ENCODE measurements at regions not wholly inside any gene's neighbourhood (a gene's known extent, or its start where the extent isn't known, plus 50 kb on each side); places are given as distances from the start of the nearest gene placed in this dataset.

DNA sequence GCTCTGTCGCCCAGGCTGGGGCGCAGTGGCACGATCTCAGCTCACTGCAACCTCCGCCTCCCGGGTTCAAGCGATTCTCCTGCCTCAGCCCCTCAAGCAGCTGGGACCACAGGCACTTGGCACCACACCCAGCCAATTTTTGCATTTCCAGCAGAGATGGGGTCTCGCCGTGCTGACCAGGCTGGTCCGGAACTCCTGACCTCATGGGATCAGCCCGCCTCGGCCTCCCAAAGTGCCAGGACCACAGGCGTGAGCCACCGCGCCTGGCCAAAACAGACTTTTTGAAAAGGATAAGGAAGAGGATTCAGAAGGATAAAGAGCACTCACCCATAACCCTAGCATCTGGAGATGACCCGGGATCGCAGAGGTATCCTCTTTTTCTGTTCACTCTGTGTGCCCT is 224.5 kb upstream of the AGTR2 start:
- H3K27me3 ChIP-seq (ENCODE audit: control insufficient read depth, insufficient read depth, low read length) = peaks cover 5% of the 10 kb centered on the region; the same call in 1 of the 2 replicates
- H3K4me3 ChIP-seq (ENCODE audit: low read depth, low read length) = no peak overlapping the region
- H3K27ac ChIP-seq (ENCODE audit: low read depth, low read length) = no peak overlapping the region
- peaks cover 58% of the 10 kb centered on the region for H3K36me3 ChIP-seq (ENCODE audit: control insufficient read depth, insufficient read depth, low read length)
- H3K9me3 ChIP-seq (ENCODE audit: control insufficient read depth, insufficient read depth, low read depth, low read length) = peaks cover 5% of the 10 kb centered on the region
- H3K4me1 ChIP-seq (ENCODE audit: control insufficient read depth, insufficient read depth, low read length) = peaks cover 4% of the 10 kb centered on the region; the same call in 1 of the 2 replicates
- H3K9ac ChIP-seq (ENCODE audit: low read length) = no peak overlapping the region

DNA sequence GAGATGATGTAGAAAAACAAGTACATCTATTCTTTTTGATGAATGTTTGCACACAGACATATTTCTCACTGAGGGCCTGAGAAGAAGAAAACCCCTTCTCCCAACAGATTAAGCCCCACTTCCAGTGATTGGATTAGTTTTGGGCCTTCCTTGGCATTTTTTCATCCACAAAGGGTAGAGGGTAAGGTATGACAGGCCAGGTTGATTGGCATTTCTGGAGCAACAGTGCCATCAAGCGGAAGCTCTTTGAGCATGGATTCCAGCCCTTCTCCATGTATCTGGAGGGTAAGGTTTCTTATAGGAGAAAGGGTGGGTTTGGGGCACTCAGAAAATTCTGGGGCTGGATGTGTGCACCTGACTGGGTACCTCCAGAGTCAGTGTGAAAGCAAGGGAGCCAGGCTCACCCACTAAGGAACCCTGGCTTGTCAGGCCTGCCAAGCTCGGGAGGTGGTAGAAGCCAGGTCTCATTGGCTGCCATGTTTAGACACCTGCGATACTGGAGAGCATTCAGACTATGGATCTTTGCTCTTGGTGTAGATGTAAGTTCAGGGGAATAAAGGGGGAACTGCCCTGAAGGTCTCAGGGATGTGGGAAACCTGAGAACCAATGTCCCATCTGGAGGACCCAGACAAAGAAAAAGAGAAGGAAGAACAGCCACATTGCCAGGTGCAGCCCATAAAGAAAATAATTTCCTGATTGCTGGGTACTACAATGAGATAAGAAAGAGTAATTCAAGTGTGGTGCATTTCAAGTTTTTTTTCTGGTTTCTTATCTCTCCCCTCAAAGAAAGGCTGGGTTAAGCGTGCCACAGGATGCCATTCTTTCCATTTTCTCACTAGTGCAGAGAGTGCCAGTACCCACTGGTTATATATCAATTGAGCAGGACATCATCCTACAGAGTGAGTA is 222.3 kb upstream of the AGTR2 start:
- Histone ChIP-seq H3K4me3 (ENCODE audit: low read depth, low read length) (no peak overlapping the region), H3K4me1 (ENCODE audit: control insufficient read depth, insufficient read depth, low read length) (peaks cover 4% of the 10 kb centered on the region; the same call in 1 of the 2 replicates), H3K36me3 (ENCODE audit: control insufficient read depth, insufficient read depth, low read length) (peaks cover 65% of the 10 kb centered on the region), H3K9me3 (ENCODE audit: control insufficient read depth, insufficient read depth, low read depth, low read length) (no peaks in the 10 kb centered on the region; the same call in 1 of the 2 replicates), H3K27me3 (ENCODE audit: control insufficient read depth, insufficient read depth, low read length) (peaks cover 5% of the 10 kb centered on the region; the same call in 1 of the 2 replicates), H3K9ac (ENCODE audit: low read length) (no peak overlapping the region), H3K27ac (ENCODE audit: low read depth, low read length) (no peak overlapping the region)

DNA sequence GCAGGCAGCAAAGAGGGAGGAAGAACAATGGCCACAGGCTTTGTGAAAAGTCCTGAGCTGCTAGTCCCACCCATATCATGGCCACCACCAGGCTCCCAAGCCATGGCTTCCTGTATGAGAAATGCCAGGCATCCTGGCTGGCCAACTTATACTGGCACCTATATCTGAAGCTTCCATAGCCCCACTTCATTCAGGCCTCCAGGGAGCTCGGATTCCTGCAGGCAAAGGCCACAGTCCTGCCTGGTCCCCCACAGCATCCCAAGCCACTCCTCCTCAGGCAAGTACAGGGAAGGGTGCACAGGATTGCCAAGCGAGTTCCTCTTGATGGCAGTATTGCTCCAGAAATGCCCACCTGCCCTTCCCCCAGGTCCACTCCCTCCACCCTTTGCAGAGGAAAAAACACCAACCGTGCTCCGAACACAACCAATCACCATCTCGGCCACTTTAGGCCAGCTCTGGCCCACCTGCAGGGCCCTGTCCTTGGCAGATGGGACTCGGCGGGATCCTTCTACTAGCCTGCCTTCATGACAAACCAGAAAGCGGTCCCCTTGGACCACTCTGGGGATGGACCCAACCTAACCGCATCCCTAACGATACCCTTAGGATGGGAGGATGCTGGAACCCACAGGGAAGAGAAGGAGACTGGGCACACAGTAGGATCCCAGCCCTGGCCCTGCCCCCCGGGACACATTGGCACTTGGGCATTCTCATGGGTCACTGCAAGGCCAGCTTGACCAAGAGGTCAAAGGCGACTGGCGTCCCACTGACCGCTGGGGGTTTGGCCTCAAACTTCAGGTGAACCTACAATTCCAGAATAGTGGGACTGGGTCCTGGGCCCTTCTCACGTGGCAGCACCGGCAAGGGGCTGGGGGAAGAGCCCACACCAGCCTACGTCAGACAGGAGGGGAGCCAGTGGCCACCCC is 220.4 kb upstream of the AGTR2 start:
- H3K27ac ChIP-seq (ENCODE audit: low read depth, low read length) = no peak overlapping the region
- no peaks in the 10 kb centered on the region; the same call in 1 of the 2 replicates for H3K27me3 ChIP-seq (ENCODE audit: control insufficient read depth, insufficient read depth, low read length)
- H3K9me3 ChIP-seq (ENCODE audit: control insufficient read depth, insufficient read depth, low read depth, low read length) = no peaks in the 10 kb centered on the region; the same call in 1 of the 2 replicates
- H3K9ac ChIP-seq (ENCODE audit: low read length) = no peak overlapping the region
- no peak overlapping the region for H3K4me3 ChIP-seq (ENCODE audit: low read depth, low read length)
- peaks cover 4% of the 10 kb centered on the region; the same call in 1 of the 2 replicates for H3K4me1 ChIP-seq (ENCODE audit: control insufficient read depth, insufficient read depth, low read length)
- H3K36me3 ChIP-seq (ENCODE audit: control insufficient read depth, insufficient read depth, low read length) = peaks cover 56% of the 10 kb centered on the region

DNA sequence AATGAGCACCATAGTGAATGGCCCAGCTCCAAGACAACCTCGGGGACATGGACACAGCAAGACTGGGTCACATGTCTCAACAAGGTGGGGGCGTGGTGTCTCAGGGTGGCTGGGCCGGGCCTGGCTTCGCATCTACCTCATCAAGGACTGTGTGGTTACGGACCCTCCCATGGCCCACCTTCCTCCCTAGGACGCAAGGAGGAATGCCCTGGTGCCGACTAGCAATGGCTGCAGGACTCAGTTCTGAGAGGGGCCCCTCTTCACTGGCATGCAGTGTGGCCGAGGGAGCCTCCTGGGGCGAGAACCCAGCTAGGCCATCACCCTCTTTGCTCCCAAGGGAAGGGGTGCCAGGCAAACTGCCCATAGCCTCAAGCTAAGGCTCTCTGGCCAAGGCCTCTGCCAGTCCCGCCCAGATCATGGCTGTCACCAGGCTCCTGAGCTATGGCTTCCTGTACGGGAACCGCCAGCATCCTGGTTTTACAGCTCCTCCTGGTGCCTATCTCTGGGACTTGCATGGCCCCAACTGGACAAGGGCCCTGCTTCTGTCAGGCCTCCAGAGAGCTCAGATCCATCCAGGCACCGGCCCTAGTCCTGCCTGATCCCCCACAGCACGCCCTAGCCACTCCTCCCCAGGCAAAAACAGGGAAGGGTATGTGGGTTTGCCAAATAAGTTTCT is 218.0 kb upstream of the AGTR2 start:
- Histone ChIP-seq H3K9me3 (ENCODE audit: control insufficient read depth, insufficient read depth, low read depth, low read length) (no peaks in the 10 kb centered on the region; the same call in 1 of the 2 replicates), H3K27me3 (ENCODE audit: control insufficient read depth, insufficient read depth, low read length) (no peaks in the 10 kb centered on the region; the same call in 1 of the 2 replicates), H3K36me3 (ENCODE audit: control insufficient read depth, insufficient read depth, low read length) (peaks cover 40% of the 10 kb centered on the region), H3K4me1 (ENCODE audit: control insufficient read depth, insufficient read depth, low read length) (peaks cover 4% of the 10 kb centered on the region; the same call in 1 of the 2 replicates), H3K9ac (ENCODE audit: low read length) (no peak overlapping the region), H3K27ac (ENCODE audit: low read depth, low read length) (no peak overlapping the region), H3K4me3 (ENCODE audit: low read depth, low read length) (no peak overlapping the region)

DNA sequence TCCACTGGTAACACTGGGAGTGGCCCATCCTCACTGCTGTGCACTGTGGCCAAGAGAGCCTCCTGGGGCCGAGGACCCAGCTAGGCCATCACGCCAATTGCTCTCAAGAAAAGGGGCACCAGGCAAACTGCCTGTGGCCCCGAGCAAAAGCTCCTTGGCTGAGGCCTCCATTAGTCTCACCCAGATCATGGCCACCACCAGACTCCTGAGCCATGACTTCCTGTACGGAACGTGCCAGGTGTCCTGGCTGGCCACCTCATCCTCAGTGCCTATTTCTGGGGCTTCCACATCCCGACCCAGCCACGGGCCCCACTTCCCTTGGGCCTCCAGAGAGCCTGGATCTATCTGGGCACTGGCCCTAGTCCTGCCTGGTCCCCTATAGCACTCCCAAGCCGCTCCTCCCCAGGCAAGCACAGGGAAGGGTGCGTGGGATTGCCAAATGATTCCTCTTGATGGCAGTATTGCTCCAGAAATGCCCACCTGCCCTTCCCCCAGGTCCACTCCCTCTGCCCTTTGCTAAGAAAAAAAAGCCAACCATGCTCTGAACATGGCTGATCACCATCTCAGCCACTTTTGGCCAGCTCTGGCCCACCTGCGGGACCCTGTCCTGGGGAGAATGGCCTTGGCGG is 212.6 kb upstream of the AGTR2 start:
- Histone ChIP-seq H3K27ac (ENCODE audit: low read depth, low read length) (no peak overlapping the region), H3K36me3 (ENCODE audit: control insufficient read depth, insufficient read depth, low read length) (no peaks in the 10 kb centered on the region), H3K9me3 (ENCODE audit: control insufficient read depth, insufficient read depth, low read depth, low read length) (peaks cover 2% of the 10 kb centered on the region; the same call in 1 of the 2 replicates), H3K9ac (ENCODE audit: low read length) (no peak overlapping the region), H3K4me3 (ENCODE audit: low read depth, low read length) (no peak overlapping the region), H3K27me3 (ENCODE audit: control insufficient read depth, insufficient read depth, low read length) (peaks cover 6% of the 10 kb centered on the region; the same call in 1 of the 2 replicates), H3K4me1 (ENCODE audit: control insufficient read depth, insufficient read depth, low read length) (peaks cover 30% of the 10 kb centered on the region)

DNA sequence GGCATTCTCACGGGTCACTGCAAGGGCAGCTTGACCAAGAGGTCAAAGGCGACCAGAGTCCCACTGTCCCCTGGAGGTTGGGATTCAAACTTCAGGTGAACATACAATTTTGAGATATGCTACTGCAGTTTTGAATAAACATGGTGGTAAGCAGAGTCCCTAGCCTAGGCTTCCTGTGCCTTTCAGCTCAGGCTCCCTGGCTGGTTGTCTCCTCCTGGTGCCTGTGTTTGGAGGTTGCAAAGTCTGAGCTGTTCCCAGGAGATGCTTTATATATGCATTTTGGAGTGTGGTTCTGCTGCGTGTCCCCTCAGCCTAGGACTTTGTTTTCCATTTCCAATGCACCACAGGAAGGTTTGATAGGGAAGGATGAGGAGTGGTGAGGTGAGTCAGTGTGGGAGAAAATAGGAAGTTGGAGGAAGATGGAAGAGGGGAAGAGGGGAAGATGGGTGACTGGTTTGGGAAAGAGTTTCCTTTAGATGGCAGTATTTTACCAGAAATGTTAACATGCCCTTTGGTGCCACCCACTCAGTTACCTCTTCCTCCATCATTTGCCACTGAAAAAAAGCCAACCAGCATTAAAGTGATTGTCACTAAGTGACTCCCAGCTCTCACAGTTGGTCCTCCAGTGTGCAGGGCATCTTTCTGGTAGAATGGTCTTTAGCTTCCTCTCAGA is 211.7 kb upstream of the AGTR2 start:
- H3K36me3 ChIP-seq (ENCODE audit: control insufficient read depth, insufficient read depth, low read length) = no peaks in the 10 kb centered on the region
- H3K9me3 ChIP-seq (ENCODE audit: control insufficient read depth, insufficient read depth, low read depth, low read length) = peaks cover 2% of the 10 kb centered on the region; the same call in 1 of the 2 replicates
- H3K27me3 ChIP-seq (ENCODE audit: control insufficient read depth, insufficient read depth, low read length) = peaks cover 6% of the 10 kb centered on the region; the same call in 1 of the 2 replicates
- H3K9ac ChIP-seq (ENCODE audit: low read length) = no peak overlapping the region
- H3K4me1 ChIP-seq (ENCODE audit: control insufficient read depth, insufficient read depth, low read length) = peaks cover 30% of the 10 kb centered on the region
- no peak overlapping the region for H3K4me3 ChIP-seq (ENCODE audit: low read depth, low read length)
- H3K27ac ChIP-seq (ENCODE audit: low read depth, low read length) = no peak overlapping the region

DNA sequence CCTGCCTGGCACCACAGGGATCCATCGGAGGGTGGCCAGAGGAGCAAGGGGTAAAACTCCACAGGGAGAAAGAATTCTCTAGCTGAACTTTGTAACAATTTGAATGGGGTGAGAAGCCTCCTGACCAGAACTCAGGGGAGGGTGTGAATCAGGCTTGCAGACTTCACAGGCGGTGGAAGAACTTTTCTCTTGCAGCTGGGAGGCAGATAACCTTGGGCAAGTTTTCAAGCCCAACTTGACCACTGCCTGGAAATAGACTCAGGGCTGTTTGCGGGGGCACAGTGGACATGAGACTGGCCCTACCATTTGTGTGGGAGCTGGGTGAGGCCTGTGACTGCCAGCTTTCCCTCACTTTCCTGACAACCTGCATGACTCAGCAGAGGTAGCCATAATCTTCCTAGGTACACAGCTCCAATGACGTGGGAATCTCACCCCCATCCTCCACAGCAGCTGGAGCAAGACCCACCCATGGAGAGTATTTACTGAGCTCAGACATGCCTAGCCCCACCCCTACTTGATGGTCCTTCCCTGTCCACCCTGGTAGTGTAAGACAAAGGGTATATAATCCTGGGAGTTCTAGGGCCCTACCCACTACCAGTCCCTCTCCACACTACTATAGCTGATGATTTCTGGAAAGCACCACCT is 210.0 kb upstream of the AGTR2 start:
- peak overlapping the region; percentile 1; the same call in 1 of the 2 replicates for H3K4me3 ChIP-seq (ENCODE audit: low read depth, low read length)
- peaks cover 30% of the 10 kb centered on the region for H3K4me1 ChIP-seq (ENCODE audit: control insufficient read depth, insufficient read depth, low read length)
- peak overlapping the region; percentile 39 for H3K9ac ChIP-seq (ENCODE audit: low read length)
- H3K36me3 ChIP-seq (ENCODE audit: control insufficient read depth, insufficient read depth, low read length) = no peaks in the 10 kb centered on the region
- peaks cover 7% of the 10 kb centered on the region for H3K9me3 ChIP-seq (ENCODE audit: control insufficient read depth, insufficient read depth, low read depth, low read length)
- peaks cover 6% of the 10 kb centered on the region; the same call in 1 of the 2 replicates for H3K27me3 ChIP-seq (ENCODE audit: control insufficient read depth, insufficient read depth, low read length)
- no peak overlapping the region; the same call in 1 of the 2 replicates for H3K27ac ChIP-seq (ENCODE audit: low read depth, low read length)

DNA sequence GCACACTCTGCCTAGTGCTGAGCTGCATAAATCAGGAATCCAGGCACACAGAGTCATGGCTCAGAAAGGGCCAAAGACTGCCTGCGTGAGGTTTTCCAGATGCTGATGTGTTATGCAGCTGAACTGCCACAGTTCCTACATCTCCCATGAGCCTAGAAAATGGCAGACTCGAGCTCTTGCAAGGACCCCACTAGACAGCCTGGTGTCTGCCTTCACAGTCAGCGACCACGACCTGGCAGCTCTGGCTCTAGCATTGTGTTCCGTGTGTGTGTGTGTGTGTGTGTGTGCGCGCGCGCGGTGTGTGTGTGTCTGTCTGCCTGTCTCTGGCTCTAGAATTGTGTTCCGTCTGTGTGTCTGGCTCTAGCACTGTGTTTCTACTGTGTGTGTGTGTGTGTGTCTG is 203.6 kb upstream of the AGTR2 start:
- H3K4me1 ChIP-seq (ENCODE audit: control insufficient read depth, insufficient read depth, low read length) = peaks cover 23% of the 10 kb centered on the region
- no peak overlapping the region for H3K9ac ChIP-seq (ENCODE audit: low read length)
- H3K27me3 ChIP-seq (ENCODE audit: control insufficient read depth, insufficient read depth, low read length) = no peaks in the 10 kb centered on the region; the same call in 1 of the 2 replicates
- no peak overlapping the region for H3K27ac ChIP-seq (ENCODE audit: low read depth, low read length)
- H3K9me3 ChIP-seq (ENCODE audit: control insufficient read depth, insufficient read depth, low read depth, low read length) = peaks cover 5% of the 10 kb centered on the region; the same call in 1 of the 2 replicates
- H3K4me3 ChIP-seq (ENCODE audit: low read depth, low read length) = peak overlapping the region; percentile 70
- no peaks in the 10 kb centered on the region for H3K36me3 ChIP-seq (ENCODE audit: control insufficient read depth, insufficient read depth, low read length)

DNA sequence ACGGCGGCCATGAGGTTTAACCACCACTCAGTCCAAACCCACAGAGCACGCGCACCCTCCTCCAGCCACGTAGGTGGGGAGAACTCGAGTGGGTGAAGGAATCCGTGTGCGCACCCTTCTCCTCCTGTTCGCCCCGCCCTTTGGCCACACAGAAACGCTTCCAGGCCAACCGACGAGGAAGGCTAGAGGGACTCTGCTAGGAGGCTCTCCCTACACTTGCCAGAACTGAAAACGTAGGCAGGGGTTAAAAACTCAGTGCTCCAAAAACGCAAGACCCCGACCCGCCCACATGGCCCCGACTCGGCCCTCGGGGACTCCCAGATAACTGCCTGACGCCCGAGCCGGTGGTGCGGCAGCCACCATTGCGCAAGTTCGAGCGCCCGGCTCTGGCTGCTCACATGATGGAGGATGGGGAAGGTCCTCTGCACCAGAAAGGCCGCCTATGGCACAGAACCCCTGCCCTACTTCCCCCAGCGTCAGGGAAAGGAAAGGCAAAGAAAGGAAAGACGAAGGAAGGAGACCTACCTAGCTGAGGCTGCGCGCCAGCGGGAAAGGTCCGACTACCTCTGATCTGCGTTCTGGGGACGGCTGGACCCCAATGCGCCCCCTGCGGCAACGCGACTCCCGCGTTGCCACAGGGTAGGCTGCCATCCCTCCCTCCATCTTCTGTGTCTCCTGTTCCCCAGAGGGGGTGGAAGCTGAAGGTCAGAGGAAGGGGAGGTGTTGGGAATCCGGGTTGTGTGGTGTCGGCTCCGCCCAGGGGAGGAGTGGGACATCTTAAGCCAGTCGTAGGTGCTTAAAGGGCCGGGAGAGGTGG is 201.9 kb upstream of the AGTR2 start:
- Histone ChIP-seq H3K27me3 (ENCODE audit: control insufficient read depth, insufficient read depth, low read length) (peaks cover 7% of the 10 kb centered on the region; the same call in 1 of the 2 replicates), H3K4me3 (ENCODE audit: low read depth, low read length) (peak overlapping the region; percentile 70), H3K9me3 (ENCODE audit: control insufficient read depth, insufficient read depth, low read depth, low read length) (peaks cover 5% of the 10 kb centered on the region; the same call in 1 of the 2 replicates), H3K27ac (ENCODE audit: low read depth, low read length) (peak overlapping the region; percentile 83), H3K9ac (ENCODE audit: low read length) (peak overlapping the region; percentile 78), H3K36me3 (ENCODE audit: control insufficient read depth, insufficient read depth, low read length) (no peaks in the 10 kb centered on the region), H3K4me1 (ENCODE audit: control insufficient read depth, insufficient read depth, low read length) (peaks cover 30% of the 10 kb centered on the region)
